ENCODE measurements at regions not wholly inside any gene's neighbourhood (a gene's known extent, or its start where the extent isn't known, plus 50 kb on each side); places are given as distances from the start of the nearest gene placed in this dataset.

GRCh38 chr4:144901141-144901540, 196.9 kb downstream of the ANAPC10 start:
- WGBS, 2 donors (ENCODE audit: low coverage in 1 of 2) = 86 to 100% methylated on average over 1 to 2 of the region's 2 CpGs
- Histone ChIP-seq H3K4me3 (no peak overlapping the region), H3K27ac (no peak overlapping the region), H3K36me3 (no peaks in the 10 kb centered on the region), H3K9me3 (no peaks in the 10 kb centered on the region), H3K4me1 (no peaks in the 10 kb centered on the region), H3K27me3 (no peaks in the 10 kb centered on the region)
- ATAC-seq = no peak
- TF ChIP-seq CTCF (IDR thresholded peaks at IDR 0.05) = no peak
- no peak for TF ChIP-seq POLR2AphosphoS5 (IDR thresholded peaks at IDR 0.05)
- TF ChIP-seq EP300 (IDR thresholded peaks at IDR 0.05) = no peak
- no peak for TF ChIP-seq POLR2A (IDR thresholded peaks at IDR 0.05)

- H3K27me3 ChIP-seq = no peaks in the 10 kb centered on the region
- H3K4me1 ChIP-seq = no peaks in the 10 kb centered on the region
- no peak overlapping the region for H3K4me3 ChIP-seq
- no peak for ATAC-seq
- no peak overlapping the region for H3K27ac ChIP-seq
- H3K9me3 ChIP-seq = no peaks in the 10 kb centered on the region
- WGBS, 2 donors (ENCODE audit: low coverage in 1 of 2) = 53% methylated on average over 1 of the region's 1 CpG; no CpG with 5 or more reads in 1 of the 2 donors
- no peak for TF ChIP-seq POLR2AphosphoS5 (IDR thresholded peaks at IDR 0.05)
- TF ChIP-seq CTCF (IDR thresholded peaks at IDR 0.05) = no peak
- no peak for TF ChIP-seq EP300 (IDR thresholded peaks at IDR 0.05)
- no peak for TF ChIP-seq POLR2A (IDR thresholded peaks at IDR 0.05)
- H3K36me3 ChIP-seq = no peaks in the 10 kb centered on the region
These were observed 195.4 kb downstream of the ANAPC10 start for GRCh38 chr4:144902614-144903013.

- TF ChIP-seq POLR2A (IDR thresholded peaks at IDR 0.05) (no peak), POLR2AphosphoS5 (IDR thresholded peaks at IDR 0.05) (no peak), CTCF (IDR thresholded peaks at IDR 0.05) (no peak), EP300 (IDR thresholded peaks at IDR 0.05) (no peak)
- no peak overlapping the region for H3K27ac ChIP-seq
- no peak overlapping the region for H3K4me3 ChIP-seq
- no peaks in the 10 kb centered on the region for H3K9me3 ChIP-seq
- no peaks in the 10 kb centered on the region for H3K27me3 ChIP-seq
- no peaks in the 10 kb centered on the region for H3K36me3 ChIP-seq
- no peaks in the 10 kb centered on the region for H3K4me1 ChIP-seq
- ATAC-seq = no peak
- WGBS, 2 donors (ENCODE audit: low coverage in 1 of 2) = 53 to 66% methylated on average over 3 of the region's 3 CpGs
These were observed 193.9 kb downstream of the ANAPC10 start for GRCh38 chr4:144903953-144904711.

GRCh38 chr4:144905286-144905685, 192.7 kb downstream of the ANAPC10 start:
- no peaks in the 10 kb centered on the region for H3K9me3 ChIP-seq
- no peak overlapping the region for H3K4me3 ChIP-seq
- no peak overlapping the region for H3K27ac ChIP-seq
- H3K27me3 ChIP-seq = no peaks in the 10 kb centered on the region
- no peak for TF ChIP-seq POLR2A (IDR thresholded peaks at IDR 0.05)
- TF ChIP-seq EP300 (IDR thresholded peaks at IDR 0.05) = no peak
- TF ChIP-seq POLR2AphosphoS5 (IDR thresholded peaks at IDR 0.05) = no peak
- no peak for TF ChIP-seq CTCF (IDR thresholded peaks at IDR 0.05)
- ATAC-seq = no peak
- no peaks in the 10 kb centered on the region for H3K4me1 ChIP-seq
- H3K36me3 ChIP-seq = no peaks in the 10 kb centered on the region
- 31 to 41% methylated on average over 2 of the region's 2 CpGs for WGBS, 2 donors (ENCODE audit: low coverage in 1 of 2)
